Activated B cell treated with CpG ODN at 0.5 μM for 24 hours (primary cell): ENCODE measurements at regions not wholly inside any gene's neighbourhood (a gene's known extent, or its start where the extent isn't known, plus 50 kb on each side); places are given as distances from the start of the nearest gene placed in this dataset.

ENCODE experiments used
- ATAC-seq: fragments of 200-7000 bp; cut with Tn5 transposase; one replicate; pipeline ENCODE4 v1.10.0; 2021; ENCODE audit warnings: low read depth, mild to moderate bottlenecking, moderate library complexity
- CTCF ChIA-PET: fragments of 350-600 bp; sonication (Branson Sonifier 250); formaldehyde crosslinking; loops from one replicate; lab custom pipeline; 2021; ENCODE audit warnings: antibody characterized with exemption; lab: Charles Lee
- POLR2A ChIA-PET: fragments of 350-600 bp; sonication (Branson Sonifier 250); formaldehyde crosslinking; loops from one replicate; lab custom pipeline; 2021; ENCODE audit warnings: antibody characterized with exemption; lab: Charles Lee
- DNase-seq: peaks from one replicate; pipeline ENCODE4 v3.0.0; 2022
- H3K27ac Mint-ChIP-seq: one replicate; pipeline ENCODE4 v1.8.0; 2020; ENCODE audit warnings: mixed read lengths
- H3K27me3 Mint-ChIP-seq: one replicate; pipeline ENCODE4 v1.8.0; 2021; ENCODE audit warnings: mixed read lengths
- H3K36me3 Mint-ChIP-seq: one replicate; pipeline ENCODE4 v1.8.0; 2021; ENCODE audit warnings: low read depth, mixed read lengths
- H3K4me1 Mint-ChIP-seq: one replicate; pipeline ENCODE4 v1.8.0; 2021; ENCODE audit warnings: mixed read lengths
- H3K4me3 Mint-ChIP-seq: one replicate; pipeline ENCODE4 v1.8.0; 2020; ENCODE audit warnings: mild to moderate bottlenecking, mixed read lengths
- H3K9me3 Mint-ChIP-seq: one replicate; pipeline ENCODE4 v1.8.0; 2020; ENCODE audit warnings: mixed read lengths
- CTCF ChIP-seq: fragments of 200-600 bp; IDR thresholded peaks from one replicate; pipeline ENCODE4 v1.8.0; 2022; ENCODE audit warnings: antibody characterized with exemption, mild to moderate bottlenecking
- intact Hi-C: fragments of 100-400 bp; cut with micrococcal nuclease; formaldehyde crosslinking; loops from one replicate; pipeline ENCODE4 v1.15.1; 2024

GRCh38 chr2:167310442-167310841 lies 422.2 kb downstream of the XIRP2 start:
- Mint-ChIP-seq H3K27ac (no peak overlapping the region), H3K9me3 (no peaks in the 10 kb centered on the region), H3K27me3 (no peaks in the 10 kb centered on the region), H3K4me1 (no peaks in the 10 kb centered on the region), H3K4me3 (no peak overlapping the region), H3K36me3 (no peaks in the 10 kb centered on the region)
- no peak for ATAC-seq
- ChIA-PET POLR2A (no interaction called here), CTCF (no interaction called here)
- no peak for DNase-seq
- no peak for TF ChIP-seq CTCF
- intact Hi-C loops, result no loop called here
